Testis (tissue), 2 donors: ENCODE measurements at regions not wholly inside any gene's neighbourhood (a gene's known extent, or its start where the extent isn't known, plus 50 kb on each side); places are given as distances from the start of the nearest gene placed in this dataset.

Experiments
- DNase-seq: peaks from one replicate; pipeline ENCODE4 v3.0.0-alpha.2; 2019
- H3K27ac ChIP-seq, 2 donors: fragments of 200-600 bp; sonication (generic); one replicate each; pipeline ENCODE4 v1.5.1; 2019
- H3K27me3 ChIP-seq: fragments of 200-600 bp; sonication (generic); one replicate; pipeline ENCODE4 v1.5.1; 2019
- H3K36me3 ChIP-seq: fragments of 200-600 bp; sonication (generic); one replicate; pipeline ENCODE4 v1.5.1; 2017; ENCODE audit warnings: low read depth; ENCODE audit errors: missing control alignments
- H3K4me1 ChIP-seq: fragments of 200-600 bp; sonication (generic); one replicate; pipeline ENCODE4 v1.5.1; 2019
- H3K4me3 ChIP-seq, 2 donors: fragments of 200-600 bp; sonication (generic); one replicate each; pipeline ENCODE4 v1.5.1; 2017 to 2019
- H3K9me3 ChIP-seq: fragments of 200-600 bp; sonication (generic); one replicate; pipeline ENCODE4 v1.5.1; 2017
- CTCF ChIP-seq, 3 experiments: fragments of 450-650 bp in 2 of 3; fragments of 200-600 bp in 1 of 3; sonication (generic) in 1 of 3; IDR thresholded peaks; one replicate each; pipeline ENCODE4 v1.5.1; 2016 to 2019; ENCODE audit warnings: antibody characterized with exemption in 3 of 3, mild to moderate bottlenecking in 2 of 3, moderate library complexity in 1 of 3
- POLR2A ChIP-seq: fragments of 450-650 bp; IDR thresholded peaks from one replicate; pipeline ENCODE4 v1.6.1; 2017; ENCODE audit warnings: antibody characterized with exemption, mild to moderate bottlenecking, moderate library complexity
- WGBS, 2 donors: methylation state at CpG; one replicate each; pipeline ENCODE4 v1.1.5; 2018; 5-methylcytosine and 5-hydroxymethylcytosine counted together
- intact Hi-C: fragments of 100-400 bp; cut with DNase I; formaldehyde crosslinking; loops from one replicate; pipeline ENCODE4 v1.15.1; 2023; ENCODE audit warnings: low total_unique reads

GRCh38 chr15:62854420-62855084 is 188.0 kb upstream of the TPM1 start:
- WGBS, 2 donors = 84 to 91% methylated on average over 10 to 12 of the region's 12 CpGs
- no peak overlapping the region for H3K27ac ChIP-seq
- H3K4me3 ChIP-seq = no peak overlapping the region
- no peaks in the 10 kb centered on the region for H3K27me3 ChIP-seq
- intact Hi-C loops = no loop called here
- H3K4me1 ChIP-seq = no peaks in the 10 kb centered on the region
- DNase-seq = no peak
- H3K36me3 ChIP-seq = no peaks in the 10 kb centered on the region
- TF ChIP-seq POLR2A = no peak
- no peak for TF ChIP-seq CTCF (IDR thresholded peaks at IDR 0.05)
- no peaks in the 10 kb centered on the region for H3K9me3 ChIP-seq

DNA sequence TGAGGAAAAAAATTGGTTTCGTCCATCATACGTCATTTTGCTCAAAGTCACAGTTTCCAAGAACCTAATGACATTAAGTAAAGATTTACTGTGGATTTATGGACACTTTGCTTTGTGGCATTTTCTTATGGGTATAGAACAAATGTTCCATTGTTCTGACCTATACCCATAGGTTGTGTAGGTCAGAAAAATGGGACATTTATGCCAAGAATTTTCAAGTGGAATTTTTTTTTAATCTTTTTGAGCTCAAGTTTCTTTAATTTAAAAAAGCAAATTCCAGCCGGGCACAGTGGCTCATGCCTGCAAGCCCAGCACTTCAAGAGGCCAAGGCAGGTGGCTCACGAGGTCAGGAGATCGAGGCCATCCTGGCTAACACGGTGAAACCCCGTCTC is 187.5 kb upstream of the TPM1 start:
- no peak for TF ChIP-seq POLR2A
- no peak for TF ChIP-seq CTCF (IDR thresholded peaks at IDR 0.05)
- Histone ChIP-seq H3K27me3 (no peaks in the 10 kb centered on the region), H3K27ac (no peak overlapping the region), H3K36me3 (no peaks in the 10 kb centered on the region), H3K4me1 (no peaks in the 10 kb centered on the region), H3K9me3 (no peaks in the 10 kb centered on the region), H3K4me3 (no peak overlapping the region)
- WGBS, 2 donors = 87 to 90% methylated on average over 7 of the region's 7 CpGs
- DNase-seq = no peak
- intact Hi-C loops = no loop called here

- Histone ChIP-seq H3K27ac (no peak overlapping the region), H3K27me3 (no peaks in the 10 kb centered on the region), H3K9me3 (no peaks in the 10 kb centered on the region), H3K4me3 (no peak overlapping the region), H3K36me3 (no peaks in the 10 kb centered on the region), H3K4me1 (no peaks in the 10 kb centered on the region)
- TF ChIP-seq POLR2A (no peak), CTCF (IDR thresholded peaks at IDR 0.05) (no peak)
- no peak for DNase-seq
- 87% methylated on average over 10 to 12 of the region's 12 CpGs for WGBS, 2 donors
- intact Hi-C loops = no loop called here
These were observed 185.9 kb upstream of the TPM1 start for GRCh38 chr15:62856466-62857246.

GRCh38 chr15:62857411-62857853 is 185.1 kb upstream of the TPM1 start:
- no peak overlapping the region for H3K4me3 ChIP-seq
- no peaks in the 10 kb centered on the region for H3K9me3 ChIP-seq
- no peak overlapping the region for H3K27ac ChIP-seq
- no peaks in the 10 kb centered on the region for H3K4me1 ChIP-seq
- intact Hi-C loops = no loop called here
- no peaks in the 10 kb centered on the region for H3K36me3 ChIP-seq
- no peak for DNase-seq
- TF ChIP-seq POLR2A = no peak
- TF ChIP-seq CTCF (IDR thresholded peaks at IDR 0.05) = no peak
- WGBS, 2 donors = 92 to 100% methylated on average over 1 to 5 of the region's 5 CpGs
- H3K27me3 ChIP-seq = no peaks in the 10 kb centered on the region
